Activated CD8-positive, alpha-beta memory T cell treated with anti-CD3 and anti-CD28 coated beads for 36 hours (primary cell): ENCODE measurements at regions not wholly inside any gene's neighbourhood (a gene's known extent, or its start where the extent isn't known, plus 50 kb on each side); places are given as distances from the start of the nearest gene placed in this dataset.

Experiments
- CTCF ChIA-PET: fragments of 350-600 bp; sonication (Branson Sonifier 250); formaldehyde crosslinking; loops from one replicate; lab custom pipeline; 2021; ENCODE audit warnings: antibody characterized with exemption; lab: Charles Lee
- POLR2A ChIA-PET: fragments of 350-600 bp; sonication (Branson Sonifier 250); formaldehyde crosslinking; loops from one replicate; lab custom pipeline; 2021; ENCODE audit warnings: antibody characterized with exemption; lab: Charles Lee

- ChIA-PET POLR2A (no interaction called here), CTCF (no interaction called here)
Observed at GRCh38 chr4:129603241-129603931, 507.4 kb downstream of the C4orf33 start.

GRCh38 chr4:129604632-129605255, 508.8 kb downstream of the C4orf33 start:
- CTCF ChIA-PET, result no interaction called here
- POLR2A ChIA-PET, result no interaction called here

DNA sequence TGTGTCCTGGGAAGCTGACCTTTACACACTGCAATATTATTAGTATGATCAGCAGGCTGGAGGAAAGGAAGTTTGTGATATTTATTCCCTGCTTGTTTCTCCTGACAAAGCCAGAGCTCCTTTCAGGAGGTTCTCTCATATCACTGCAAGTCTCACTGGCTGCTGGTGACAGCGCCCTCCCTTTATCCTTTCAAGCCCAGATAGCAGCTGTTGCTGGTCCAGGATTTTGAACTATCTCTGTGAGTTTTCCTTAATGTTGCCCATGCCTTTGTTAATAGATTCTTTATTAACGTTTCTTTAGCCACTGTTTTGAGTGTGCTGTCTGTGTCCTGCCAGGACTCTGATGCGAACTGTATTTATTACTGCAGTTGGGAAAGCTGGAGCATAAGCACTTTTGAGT, 518.7 kb downstream of the C4orf33 start:
- CTCF ChIA-PET, result no interaction called here
- POLR2A ChIA-PET, result no interaction called here

DNA sequence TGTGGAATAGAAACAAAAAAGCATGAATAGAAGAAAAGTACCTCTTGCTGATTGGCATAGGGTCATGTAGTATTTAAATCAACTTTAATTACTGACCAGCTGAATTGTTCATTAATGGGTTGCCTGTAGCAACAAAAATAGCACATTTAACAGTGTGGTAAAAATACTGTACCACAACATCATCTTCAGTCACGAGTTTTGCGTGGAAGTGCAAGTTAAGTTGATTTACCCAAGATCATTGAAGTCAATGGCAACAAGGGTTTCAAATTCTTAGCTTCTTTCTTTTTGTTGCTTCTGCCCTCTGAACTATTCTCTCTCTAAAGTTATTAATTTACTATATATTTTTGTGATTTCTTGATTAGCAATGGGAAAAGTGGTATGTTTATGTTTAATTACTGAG, 526.6 kb downstream of the C4orf33 start:
- POLR2A ChIA-PET, result no interaction called here
- CTCF ChIA-PET, result no interaction called here

DNA sequence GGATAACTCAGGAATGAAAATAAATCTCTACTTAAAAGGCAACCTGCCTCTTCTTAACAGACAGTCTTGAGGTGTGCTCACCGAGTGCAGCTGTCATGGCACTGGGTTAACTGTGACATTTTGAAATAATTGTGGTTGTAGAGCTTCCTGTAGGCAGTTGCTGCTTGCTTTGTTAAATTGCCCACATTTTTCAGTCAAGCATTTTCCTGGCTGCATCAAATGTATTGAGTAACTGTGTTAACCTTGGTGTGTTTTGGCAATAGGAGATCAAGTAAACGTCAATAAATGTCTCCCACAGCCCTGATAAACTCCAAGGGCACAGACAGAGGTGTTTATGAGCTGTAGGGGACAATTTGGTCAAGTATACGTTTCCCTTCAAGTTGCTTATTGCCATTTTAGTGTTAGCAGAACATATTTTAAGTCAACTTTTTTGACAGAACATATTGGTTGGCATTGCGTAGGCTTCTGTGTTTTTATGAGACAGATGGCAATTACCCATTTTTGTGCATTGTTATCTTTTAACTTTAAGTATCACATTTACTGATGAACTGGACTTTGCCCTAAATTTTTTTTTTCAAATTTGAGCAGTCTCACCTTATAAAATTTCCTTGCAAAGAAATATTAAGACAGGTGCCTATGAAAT, 527.4 kb downstream of the C4orf33 start:
- ChIA-PET CTCF (no interaction called here), POLR2A (no interaction called here)

- CTCF ChIA-PET, result interaction anchor here (1.3 to 1.9 kb wide), 2 partner anchors 9 to 280 kb away, joined by 3 to 4 read pairs; no protein-coding TSS in a partner anchor
- POLR2A ChIA-PET, result no interaction called here
Observed at GRCh38 chr4:129641179-129641578, 545.2 kb downstream of the C4orf33 start.

DNA sequence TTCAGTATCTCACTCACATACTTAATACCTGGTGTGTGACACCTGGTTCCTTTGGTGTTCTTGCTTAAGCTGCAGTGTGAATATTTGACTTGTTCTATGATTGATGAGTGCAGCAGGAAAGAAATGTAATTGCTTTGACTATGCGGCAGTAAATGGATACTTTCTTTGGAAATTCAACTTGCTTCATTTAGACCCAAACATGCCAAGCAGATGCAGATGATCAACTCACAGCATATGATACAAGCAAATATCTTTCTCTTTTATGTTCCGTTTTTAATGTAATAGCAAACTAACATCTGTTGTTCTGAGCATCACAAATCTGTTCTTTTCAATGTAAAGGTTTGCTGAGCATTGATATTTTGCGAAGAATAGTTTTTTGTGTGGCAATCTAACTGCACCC, 549.5 kb downstream of the C4orf33 start:
- POLR2A ChIA-PET, result no interaction called here
- CTCF ChIA-PET, result no interaction called here

DNA sequence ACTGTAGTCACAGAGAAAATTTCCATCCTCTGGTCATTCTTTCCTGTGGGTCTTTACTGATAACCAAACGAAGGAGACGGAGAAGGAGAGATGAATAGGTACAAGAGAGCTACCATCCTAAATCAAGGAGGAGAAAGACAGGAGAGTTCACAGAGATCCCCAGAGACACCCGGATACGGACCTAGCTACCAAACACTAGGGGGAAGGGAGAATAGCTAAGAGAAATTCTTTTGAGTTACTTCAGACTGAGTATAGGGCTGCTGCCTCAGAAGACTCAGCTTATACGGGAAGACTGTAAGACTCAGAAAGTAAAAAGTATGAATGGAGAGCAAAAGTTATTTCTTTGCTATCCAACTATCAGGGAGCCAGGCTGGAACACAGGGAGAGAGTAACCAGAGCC, 572.1 kb downstream of the C4orf33 start:
- POLR2A ChIA-PET, result no interaction called here
- CTCF ChIA-PET, result no interaction called here

GRCh38 chr4:129672941-129673340, 577.0 kb downstream of the C4orf33 start:
- ChIA-PET POLR2A (no interaction called here), CTCF (no interaction called here)

- ChIA-PET CTCF (interaction anchor here (0.7 kb wide), 1 partner anchor 1304 kb away, joined by 3 read pairs; no protein-coding TSS in a partner anchor), POLR2A (no interaction called here)
Observed at GRCh38 chr4:129675036-129675435, 579.1 kb downstream of the C4orf33 start.

DNA sequence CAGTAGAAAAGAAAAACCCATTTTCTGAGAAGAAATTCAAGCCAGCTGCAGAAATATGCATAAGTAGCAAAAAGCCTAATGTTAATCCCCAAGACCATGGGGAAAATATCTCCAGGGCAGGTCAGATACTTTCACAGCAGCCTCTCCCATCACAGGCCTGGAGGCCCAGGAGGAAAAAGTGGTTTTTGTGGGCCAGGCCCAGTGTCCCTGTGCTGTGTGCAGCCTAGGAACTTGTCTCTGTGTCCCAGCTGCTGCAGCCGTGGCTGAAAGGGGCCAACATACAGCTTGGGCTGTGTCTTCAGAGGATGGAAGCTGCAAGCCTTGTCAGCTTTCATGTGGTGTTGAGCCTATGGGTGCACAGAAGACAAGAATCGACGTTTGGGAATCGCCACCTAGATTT, 581.0 kb downstream of the C4orf33 start:
- POLR2A ChIA-PET, result no interaction called here
- CTCF ChIA-PET, result no interaction called here

DNA sequence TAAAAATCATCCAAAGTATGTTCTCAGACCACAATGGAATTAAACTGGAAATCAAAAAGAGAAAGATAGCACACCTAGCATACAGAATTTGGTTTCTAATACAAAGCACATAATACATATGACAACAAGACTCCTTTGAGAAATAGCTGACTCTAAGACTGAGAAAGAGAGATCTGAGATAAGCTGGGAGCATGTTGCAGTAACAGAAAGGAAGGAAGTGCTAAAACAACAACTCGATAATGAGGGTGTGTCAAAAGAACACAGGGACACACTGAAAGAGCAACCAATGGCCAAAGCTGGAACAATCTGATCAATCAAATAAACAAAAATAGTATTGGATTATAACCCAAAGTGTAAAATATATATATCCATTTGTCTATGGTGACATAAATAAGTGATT, 586.6 kb downstream of the C4orf33 start:
- ChIA-PET CTCF (no interaction called here), POLR2A (no interaction called here)

DNA sequence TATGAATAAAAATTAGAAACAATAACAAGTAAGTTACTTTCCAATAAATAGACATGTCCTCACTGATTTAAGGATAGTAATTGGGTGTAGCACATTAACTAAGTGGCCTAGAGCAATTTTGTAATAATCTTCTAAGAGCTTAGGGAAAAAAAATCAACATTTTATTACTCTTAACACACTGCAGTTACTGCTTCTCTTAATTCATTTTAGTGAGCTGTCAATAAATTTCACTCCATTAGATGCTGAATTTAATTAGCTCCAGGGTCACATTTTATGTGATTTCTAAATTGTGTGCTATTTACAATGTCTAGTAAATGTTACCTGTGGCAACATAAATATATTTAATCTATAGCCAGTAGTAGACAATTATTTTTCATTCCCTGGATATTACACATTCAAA, 612.0 kb downstream of the C4orf33 start:
- CTCF ChIA-PET, result no interaction called here
- POLR2A ChIA-PET, result no interaction called here

DNA sequence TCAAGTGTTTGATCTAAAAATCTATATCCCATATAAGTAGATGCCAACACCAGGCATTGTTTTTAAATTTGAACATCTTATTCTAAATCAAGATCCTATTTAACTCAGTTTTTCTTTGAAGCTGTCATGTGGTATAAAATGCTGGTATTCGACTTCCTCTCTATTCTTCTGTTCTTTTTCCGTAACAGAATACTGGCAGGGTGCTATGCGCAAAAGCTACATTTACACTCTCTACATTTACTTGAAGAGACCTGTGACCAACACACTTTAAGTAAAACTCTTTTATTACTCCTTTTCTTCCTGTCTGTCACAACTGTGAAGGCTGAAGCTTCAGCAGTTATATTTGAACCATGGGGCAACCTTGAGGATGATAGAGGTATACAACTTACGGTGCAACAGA, 612.8 kb downstream of the C4orf33 start:
- CTCF ChIA-PET, result no interaction called here
- POLR2A ChIA-PET, result no interaction called here

DNA sequence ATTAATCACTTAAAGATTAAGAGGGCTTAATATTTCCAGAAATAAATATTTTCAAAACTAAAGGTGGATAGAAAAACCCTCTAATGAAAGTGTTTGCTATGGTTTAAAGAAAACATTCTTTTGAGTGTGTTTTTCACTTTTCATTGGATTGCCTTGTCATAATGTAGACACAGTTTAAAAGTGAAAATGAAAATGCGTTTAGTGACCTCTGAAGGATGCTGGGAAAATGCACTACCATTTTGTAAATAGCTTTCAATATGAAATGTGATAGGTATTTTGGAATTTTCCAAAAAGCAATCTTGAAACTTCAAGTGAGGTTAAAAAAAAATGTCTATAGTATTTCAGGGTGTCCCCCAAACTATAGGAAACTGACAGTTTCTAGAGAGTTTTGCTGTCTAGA, 642.2 kb downstream of the C4orf33 start:
- POLR2A ChIA-PET, result no interaction called here
- CTCF ChIA-PET, result no interaction called here

- ChIA-PET POLR2A (no interaction called here), CTCF (no interaction called here)
Observed at GRCh38 chr4:129747756-129748155, 651.8 kb downstream of the C4orf33 start.

DNA sequence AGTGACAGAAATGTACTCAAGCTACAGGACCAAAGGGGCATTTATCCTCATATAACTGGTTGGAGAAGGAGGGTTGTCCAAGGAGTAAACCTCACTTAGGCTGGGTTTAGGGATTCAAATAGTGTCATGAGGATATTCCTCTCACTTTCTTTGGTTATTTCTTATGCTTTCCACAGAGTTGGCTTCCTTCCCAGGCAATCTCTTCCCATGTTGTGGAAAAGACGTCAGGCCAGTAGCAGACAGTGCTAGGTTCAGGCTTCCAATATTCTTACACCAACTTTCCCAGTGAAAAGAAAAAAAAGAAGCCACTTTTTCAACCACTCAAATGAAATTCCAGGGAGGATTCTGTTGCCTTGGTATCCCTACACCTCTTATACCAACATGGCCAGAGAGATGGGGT, 653.0 kb downstream of the C4orf33 start:
- CTCF ChIA-PET, result no interaction called here
- POLR2A ChIA-PET, result no interaction called here

- ChIA-PET POLR2A (no interaction called here), CTCF (no interaction called here)
Observed at GRCh38 chr4:129751646-129752045, 655.7 kb downstream of the C4orf33 start.

DNA sequence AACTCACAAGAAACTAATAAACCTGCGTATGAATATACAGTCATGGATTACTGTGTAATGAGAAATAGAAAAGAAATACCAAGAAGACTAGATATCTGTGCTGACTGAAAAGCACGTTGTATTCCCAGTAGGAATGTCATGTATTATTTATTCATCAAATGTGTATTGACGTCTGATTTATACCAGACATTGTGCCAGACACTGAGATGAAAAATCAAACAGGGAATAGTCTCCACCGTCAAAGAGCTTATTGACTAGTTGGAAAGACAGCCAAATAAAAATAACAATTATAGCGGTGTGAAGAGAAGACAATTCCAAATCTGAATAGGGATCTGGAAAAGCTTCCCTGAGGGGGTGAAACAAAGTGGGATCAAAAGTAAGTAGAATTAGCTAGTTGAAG, 687.6 kb downstream of the C4orf33 start:
- POLR2A ChIA-PET, result no interaction called here

GRCh38 chr4:129788486-129788885, 692.5 kb downstream of the C4orf33 start:
- ChIA-PET POLR2A (no interaction called here), CTCF (no interaction called here)

More for the DNA sequence above, 687.6 kb downstream of the C4orf33 start:
- CTCF ChIA-PET, result no interaction called here

GRCh38 chr4:129804461-129804981, 708.6 kb downstream of the C4orf33 start:
- CTCF ChIA-PET, result no interaction called here

More at GRCh38 chr4:129804461-129804981, 708.6 kb downstream of the C4orf33 start:
- POLR2A ChIA-PET, result no interaction called here
